HG02970 (cell line): ENCODE measurements at regions not wholly inside any gene's neighbourhood (a gene's known extent, or its start where the extent isn't known, plus 50 kb on each side); places are given as distances from the start of the nearest gene placed in this dataset.
"Not testable (repeated sequence)": the region's sequence is repeated elsewhere in the genome, so short reads cannot be mapped to it uniquely, and the experiment has no call there.

ENCODE experiments used
- ATAC-seq: cut with Tn5 transposase; IDR thresholded peaks from one replicate; pipeline ENCODE4 v1.9.1; 2021; ENCODE audit warnings: mild to moderate bottlenecking, moderate library complexity, moderate number of reproducible peaks; ENCODE audit not compliant: unreplicated experiment, low FRiP score

- no peak for ATAC-seq
Measured at GRCh38 chrX:10939424-10939823, 171.7 kb upstream of the HCCS start.

GRCh38 chrX:10944136-10944885 lies 166.8 kb upstream of the HCCS start:
- no peak for ATAC-seq

- ATAC-seq: no peak
Measured at GRCh38 chrX:10945498-10945897, 165.6 kb upstream of the HCCS start.

GRCh38 chrX:10949541-10949940 lies 161.6 kb upstream of the HCCS start:
- no peak for ATAC-seq

GRCh38 chrX:10952619-10953018 lies 158.5 kb upstream of the HCCS start:
- no peak for ATAC-seq

GRCh38 chrX:10965174-10965798 lies 145.8 kb upstream of the HCCS start:
- ATAC-seq: no peak

GRCh38 chrX:10966057-10966456 lies 145.1 kb upstream of the HCCS start:
- no peak for ATAC-seq

GRCh38 chrX:10971176-10971575 lies 140.0 kb upstream of the HCCS start:
- ATAC-seq: no peak

GRCh38 chrX:10971759-10972158 lies 139.4 kb upstream of the HCCS start:
- no peak for ATAC-seq

GRCh38 chrX:10972706-10973105 lies 138.4 kb upstream of the HCCS start:
- no peak for ATAC-seq

GRCh38 chrX:10974920-10975319 lies 136.2 kb upstream of the HCCS start:
- no peak for ATAC-seq

GRCh38 chrX:10979956-10980355 lies 131.2 kb upstream of the HCCS start:
- ATAC-seq: no peak

- ATAC-seq: no peak
Measured at GRCh38 chrX:10981506-10981905, 129.6 kb upstream of the HCCS start.

- ATAC-seq: no peak
Measured at GRCh38 chrX:10983526-10983925, 127.6 kb upstream of the HCCS start.

- ATAC-seq: no peak
Measured at GRCh38 chrX:10984213-10984612, 126.9 kb upstream of the HCCS start.

GRCh38 chrX:10986616-10987015 lies 124.5 kb upstream of the HCCS start:
- ATAC-seq: no peak

- ATAC-seq: no peak
Measured at GRCh38 chrX:10988653-10989052, 122.5 kb upstream of the HCCS start.

- no peak for ATAC-seq
Measured at GRCh38 chrX:10989386-10989785, 121.7 kb upstream of the HCCS start.

- ATAC-seq: no peak
Measured at GRCh38 chrX:10990418-10990817, 120.7 kb upstream of the HCCS start.

GRCh38 chrX:10990976-10991375 lies 120.2 kb upstream of the HCCS start:
- no peak for ATAC-seq

GRCh38 chrX:10992110-10992509 lies 119.0 kb upstream of the HCCS start:
- ATAC-seq: no peak

- ATAC-seq: not testable (repeated sequence)
Measured at GRCh38 chrX:11007076-11007475, 104.1 kb upstream of the HCCS start.
